C4-2B (cell line): ENCODE measurements at regions not wholly inside any gene's neighbourhood (a gene's known extent, or its start where the extent isn't known, plus 50 kb on each side); places are given as distances from the start of the nearest gene placed in this dataset.
A peak's percentile ranks its signal among the peaks of the same experiment; 100 is the strongest.

ENCODE experiments used
- H3K27ac ChIP-seq: fragments of 450-650 bp; 2 replicates; pipeline ENCODE4 v1.5.1; 2017
- ZFX ChIP-seq: fragments of 450-650 bp; IDR thresholded peaks from 2 replicates; pipeline ENCODE4 v1.6.1; 2017
- TF ChIP-seq, protein P1 (sequence below): fragments of 450-650 bp; conservative IDR thresholded peaks from 2 replicates; pipeline ENCODE4 v1.5.1; 2017; ENCODE audit warnings: mild to moderate bottlenecking

DNA sequence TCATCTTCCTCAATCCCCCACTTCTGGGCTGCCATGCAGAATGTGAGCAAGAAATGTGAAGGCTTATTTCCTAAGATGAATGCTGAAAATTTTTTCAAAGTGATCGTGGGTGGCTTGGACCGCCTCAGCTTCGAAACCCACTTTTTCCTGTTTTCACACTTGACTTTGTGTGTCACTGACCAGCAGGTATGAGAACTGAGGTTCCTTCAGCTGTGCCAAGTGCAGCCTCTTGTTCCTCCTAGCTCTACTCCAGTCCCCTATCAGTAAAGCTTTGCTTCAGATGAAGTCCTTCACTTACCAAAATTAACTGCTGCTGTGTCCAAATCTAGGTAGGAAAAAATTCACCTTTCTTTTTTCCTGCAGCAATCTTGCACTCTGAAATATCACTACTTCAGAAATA, 382.6 kb downstream of the DTWD2 start:
- no peak overlapping the region for H3K27ac ChIP-seq
- TF ChIP-seq, protein P1, sequence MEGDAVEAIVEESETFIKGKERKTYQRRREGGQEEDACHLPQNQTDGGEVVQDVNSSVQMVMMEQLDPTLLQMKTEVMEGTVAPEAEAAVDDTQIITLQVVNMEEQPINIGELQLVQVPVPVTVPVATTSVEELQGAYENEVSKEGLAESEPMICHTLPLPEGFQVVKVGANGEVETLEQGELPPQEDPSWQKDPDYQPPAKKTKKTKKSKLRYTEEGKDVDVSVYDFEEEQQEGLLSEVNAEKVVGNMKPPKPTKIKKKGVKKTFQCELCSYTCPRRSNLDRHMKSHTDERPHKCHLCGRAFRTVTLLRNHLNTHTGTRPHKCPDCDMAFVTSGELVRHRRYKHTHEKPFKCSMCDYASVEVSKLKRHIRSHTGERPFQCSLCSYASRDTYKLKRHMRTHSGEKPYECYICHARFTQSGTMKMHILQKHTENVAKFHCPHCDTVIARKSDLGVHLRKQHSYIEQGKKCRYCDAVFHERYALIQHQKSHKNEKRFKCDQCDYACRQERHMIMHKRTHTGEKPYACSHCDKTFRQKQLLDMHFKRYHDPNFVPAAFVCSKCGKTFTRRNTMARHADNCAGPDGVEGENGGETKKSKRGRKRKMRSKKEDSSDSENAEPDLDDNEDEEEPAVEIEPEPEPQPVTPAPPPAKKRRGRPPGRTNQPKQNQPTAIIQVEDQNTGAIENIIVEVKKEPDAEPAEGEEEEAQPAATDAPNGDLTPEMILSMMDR = no peak
- TF ChIP-seq ZFX = no peak

- no peak for TF ChIP-seq ZFX
- TF ChIP-seq, protein P1 = no peak
- no peak overlapping the region for H3K27ac ChIP-seq
These were observed 384.2 kb downstream of the DTWD2 start for GRCh38 chr5:118604106-118604505.

DNA sequence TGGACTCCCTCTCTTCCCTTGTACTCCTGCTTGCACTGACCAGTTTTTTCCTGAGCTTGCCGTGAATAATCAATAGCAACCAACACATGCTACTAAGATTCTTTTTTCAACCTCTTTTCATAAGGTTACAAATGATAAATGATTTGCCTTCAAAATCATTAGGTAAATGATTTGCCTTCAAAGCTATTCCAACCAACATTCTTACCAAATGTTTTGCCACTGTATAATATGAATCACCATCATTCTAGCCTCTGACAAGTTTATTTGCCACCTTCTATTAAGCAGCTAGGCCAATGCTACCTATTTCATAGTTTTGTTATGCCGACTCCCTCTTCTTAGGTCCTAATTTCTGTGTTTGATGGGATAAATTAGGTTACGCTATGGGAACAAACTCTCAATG, 385.1 kb downstream of the DTWD2 start:
- TF ChIP-seq ZFX = no peak
- TF ChIP-seq, protein P1 = no peak

GRCh38 chr5:118598311-118598710, 390.0 kb downstream of the DTWD2 start:
- TF ChIP-seq, protein P1 = no peak
- TF ChIP-seq ZFX = no peak
- no peak overlapping the region for H3K27ac ChIP-seq

More for the DNA sequence above, 385.1 kb downstream of the DTWD2 start:
- no peak overlapping the region for H3K27ac ChIP-seq

- TF ChIP-seq, protein P1 = no peak
- no peak for TF ChIP-seq ZFX
- H3K27ac ChIP-seq = no peak overlapping the region
These were observed 390.8 kb downstream of the DTWD2 start for GRCh38 chr5:118597543-118597942.

DNA sequence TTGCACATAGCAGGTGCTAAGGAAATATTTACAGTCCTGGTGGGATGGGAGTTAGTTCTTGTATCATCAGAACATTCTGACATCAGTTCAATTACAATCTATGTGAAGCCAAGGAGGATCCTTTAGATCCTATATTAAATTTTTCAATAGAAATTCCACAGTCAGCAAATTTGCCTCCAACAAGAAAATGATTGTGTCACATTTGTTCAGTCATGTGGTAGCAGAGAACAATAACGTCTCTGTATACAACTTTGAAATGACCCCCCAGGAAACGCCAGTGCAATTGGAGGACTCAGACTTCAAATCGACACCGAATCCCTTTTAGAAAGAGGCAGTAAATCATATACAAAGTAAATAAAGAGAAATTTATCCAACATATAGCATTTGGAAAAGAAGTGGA, 392.1 kb downstream of the DTWD2 start:
- TF ChIP-seq ZFX = no peak
- TF ChIP-seq, protein P1 = no peak
- no peak overlapping the region for H3K27ac ChIP-seq

GRCh38 chr5:118593003-118593328, 395.4 kb downstream of the DTWD2 start:
- TF ChIP-seq ZFX = no peak
- TF ChIP-seq, protein P1 = peak; percentile 41
- H3K27ac ChIP-seq = no peak overlapping the region
